ENCODE measurements at regions not wholly inside any gene's neighbourhood (a gene's known extent, or its start where the extent isn't known, plus 50 kb on each side); places are given as distances from the start of the nearest gene placed in this dataset.

GRCh38 chr9:26471261-26471660 lies 421.3 kb downstream of the CAAP1 start:
- no peaks in the 10 kb centered on the region for H3K23me2 ChIP-seq (ENCODE audit: low read depth, low read length)
- H3K27me3 ChIP-seq (replicated peaks in 1 of 4; ENCODE audit: control insufficient read depth in 3 of 4, extremely low read depth in 1 of 4, insufficient read depth in 3 of 4, low read length in 3 of 4), result no peaks in the 10 kb centered on the region
- H3K14ac ChIP-seq (ENCODE audit: insufficient read length), result no peak overlapping the region
- H4K8ac ChIP-seq (ENCODE audit: extremely low read depth, insufficient read depth, low read length), result no peak overlapping the region
- H4K91ac ChIP-seq (replicated peaks; ENCODE audit: insufficient read length, low read length), result no peak overlapping the region
- H3K27ac ChIP-seq (ENCODE audit: low read depth, low read length), result no peak overlapping the region
- H2BK5ac ChIP-seq (ENCODE audit: low read depth, low read length), result no peak overlapping the region
- DNase-seq (ENCODE audit: low read depth in 1 of 2, low spot score in 2 of 2), result no peak
- TF ChIP-seq HDAC6 (IDR thresholded peaks at IDR 0.05; ENCODE audit: low read depth, low read length), result no peak
- H3K4ac ChIP-seq (replicated peaks; ENCODE audit: insufficient read length, low read depth, low read length), result no peak overlapping the region
- H3K4me1 ChIP-seq (replicated peaks in 1 of 4; ENCODE audit: control insufficient read depth in 3 of 4, insufficient read depth in 4 of 4, low read length in 3 of 4), result no peaks in the 10 kb centered on the region
- H3K4me3 ChIP-seq (ENCODE audit: extremely low read depth in 1 of 4, insufficient read depth in 2 of 4, low read depth in 3 of 4, low read length in 4 of 4), result no peak overlapping the region
- no peak for FAIRE-seq
- H2AFZ ChIP-seq (ENCODE audit: low read length), result no peak overlapping the region
- CTCF ChIA-PET (ENCODE audit: partially characterized antibody), result no interaction called here
- no peak overlapping the region for H2BK12ac ChIP-seq (ENCODE audit: low read depth, low read length)
- H3K9me3 ChIP-seq (ENCODE audit: insufficient read depth in 2 of 2, low read depth in 1 of 2, low read length in 1 of 2), result no peaks in the 10 kb centered on the region
- no peak overlapping the region for H2BK120ac ChIP-seq (replicated peaks; ENCODE audit: low read depth, low read length)
- H2AK5ac ChIP-seq (ENCODE audit: low read depth, low read length), result no peak overlapping the region
- H2BK20ac ChIP-seq (ENCODE audit: low read length), result no peak overlapping the region
- no peaks in the 10 kb centered on the region for H3K36me3 ChIP-seq (ENCODE audit: control insufficient read depth in 2 of 4, insufficient read depth in 4 of 4, low read length in 3 of 4)
- no peaks in the 10 kb centered on the region for H3K79me2 ChIP-seq (ENCODE audit: control insufficient read depth in 1 of 2, insufficient read depth in 2 of 2, low read length in 2 of 2)
- no peak overlapping the region for H3K56ac ChIP-seq (replicated peaks; ENCODE audit: insufficient read length, low read depth, low read length)
- H3K23ac ChIP-seq (ENCODE audit: insufficient read length), result no peak overlapping the region
- H3K18ac ChIP-seq (ENCODE audit: extremely low read depth, low read length), result no peak overlapping the region
- H3K9ac ChIP-seq (replicated peaks in 1 of 4; ENCODE audit: extremely low read depth in 1 of 4, low read depth in 3 of 4, low read length in 3 of 4), result no peak overlapping the region
- H2BK15ac ChIP-seq (ENCODE audit: low read length), result no peak overlapping the region
- WGBS, 2 experiments (ENCODE audit: extremely low coverage in 1 of 2, insufficient coverage in 1 of 2, insufficient read length in 1 of 2, insufficient replicate concordance in 2 of 2, low coverage in 1 of 2, low lambda C conversion rate in 2 of 2, missing lambda C conversion rate in 1 of 2), result 82% methylated on average over 2 of the region's 2 CpGs; no CpG with 5 or more reads in 1 of the 2 experiments
- no peak overlapping the region for H4K5ac ChIP-seq (ENCODE audit: insufficient read length, low read depth, low read length)
- no peaks in the 10 kb centered on the region for H3K79me1 ChIP-seq (ENCODE audit: low read depth, low read length)
- H3K4me2 ChIP-seq (ENCODE audit: insufficient read depth in 1 of 2, low read depth in 2 of 2, low read length in 2 of 2), result no peak overlapping the region
- POLR2A ChIA-PET (ENCODE audit: partially characterized antibody), result no interaction called here
- no peaks in the 10 kb centered on the region for H4K20me1 ChIP-seq (replicated peaks in 1 of 2; ENCODE audit: control insufficient read depth in 1 of 2, insufficient read depth in 2 of 2, low read length in 2 of 2)
